Body of pancreas (tissue), 4 donors: ENCODE measurements at regions not wholly inside any gene's neighbourhood (a gene's known extent, or its start where the extent isn't known, plus 50 kb on each side); places are given as distances from the start of the nearest gene placed in this dataset.

ENCODE experiments used
- CTCF ChIP-seq, 7 experiments: fragments of 450-650 bp in 4 of 7; fragments of 200-600 bp in 3 of 7; sonication (generic) in 3 of 7; IDR thresholded peaks; one replicate each; pipeline ENCODE4 v1.5.1; 2016 to 2019; ENCODE audit warnings: antibody characterized with exemption in 7 of 7
- POLR2A ChIP-seq, 3 donors: fragments of 450-650 bp; IDR thresholded peaks; one replicate each; pipeline ENCODE4 v1.6.1; 2016; ENCODE audit warnings: antibody characterized with exemption in 3 of 3, mild to moderate bottlenecking in 2 of 3

DNA sequence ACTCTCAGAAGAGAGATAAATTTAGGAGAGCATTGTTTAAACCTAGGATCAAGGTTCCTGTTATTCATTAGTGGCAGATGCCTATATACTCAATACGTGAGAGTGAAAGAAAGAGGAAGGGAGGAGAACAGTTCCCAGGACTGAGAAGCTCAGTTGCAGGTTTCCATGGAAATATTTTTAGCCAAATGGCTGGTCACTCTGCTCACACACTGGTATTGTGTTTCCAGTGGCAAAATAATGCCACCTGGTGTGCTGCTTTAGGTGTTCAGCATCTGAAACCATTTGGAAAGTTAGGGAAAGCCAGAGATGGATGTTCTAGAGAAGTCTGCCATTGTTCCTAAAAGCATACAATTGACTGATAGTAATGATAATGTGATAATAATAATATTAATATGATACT lies 827.7 kb downstream of the SORCS3 start:
- TF ChIP-seq CTCF (IDR thresholded peaks at IDR 0.05) = no peak
- TF ChIP-seq POLR2A (IDR thresholded peaks at IDR 0.05) = no peak
